C4-2B (cell line): ENCODE measurements at regions not wholly inside any gene's neighbourhood (a gene's known extent, or its start where the extent isn't known, plus 50 kb on each side); places are given as distances from the start of the nearest gene placed in this dataset.

ENCODE experiments used
- CTCF ChIP-seq: fragments of 450-650 bp; conservative IDR thresholded peaks from 2 replicates; pipeline ENCODE4 v1.5.1; 2017; ENCODE audit warnings: mild to moderate bottlenecking
- ZFX ChIP-seq: fragments of 450-650 bp; IDR thresholded peaks from 2 replicates; pipeline ENCODE4 v1.6.1; 2017

GRCh38 chr7:19560111-19560883 is 148.5 kb downstream of the POLR1F start:
- TF ChIP-seq CTCF (no peak), ZFX (no peak)
